GM21576 (cell line): ENCODE measurements at regions not wholly inside any gene's neighbourhood (a gene's known extent, or its start where the extent isn't known, plus 50 kb on each side); places are given as distances from the start of the nearest gene placed in this dataset.

ENCODE experiments used
- ATAC-seq: cut with Tn5 transposase; IDR thresholded peaks from one replicate; pipeline ENCODE4 v1.9.1; 2021; ENCODE audit warnings: mild to moderate bottlenecking, moderate library complexity; ENCODE audit not compliant: unreplicated experiment

DNA sequence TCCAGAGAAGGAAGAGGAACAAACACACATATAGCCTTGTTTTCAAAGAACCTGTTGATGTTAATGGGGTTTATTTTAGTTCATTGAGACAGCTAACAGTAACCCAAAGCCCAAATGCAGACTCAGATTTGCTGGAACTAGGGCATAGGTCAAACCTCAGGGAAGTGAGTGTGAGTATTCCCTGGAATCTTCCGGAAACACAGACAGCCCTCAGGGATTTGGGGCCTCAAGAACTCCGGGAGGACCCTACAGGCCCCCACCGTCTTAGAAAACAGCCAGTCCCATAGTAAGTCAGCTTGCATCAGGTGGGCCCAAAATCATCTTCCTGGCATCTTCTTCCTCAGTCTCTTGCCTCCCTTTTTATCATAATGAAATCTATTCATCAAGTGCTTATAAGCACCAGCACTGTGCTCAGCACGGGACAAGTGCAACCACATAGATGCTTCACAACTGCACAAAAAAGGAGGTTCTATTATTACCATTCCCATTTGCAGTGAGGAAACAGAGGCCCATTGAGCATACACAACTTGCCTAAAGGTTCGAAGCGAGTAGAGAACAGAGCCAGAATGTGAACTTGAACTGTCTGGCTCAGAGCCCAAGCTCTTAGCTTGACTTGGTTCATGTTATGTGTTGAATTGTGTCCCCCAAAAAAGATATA lies 50.2 kb upstream of the BCL11A start:
- ATAC-seq, result no peak

DNA sequence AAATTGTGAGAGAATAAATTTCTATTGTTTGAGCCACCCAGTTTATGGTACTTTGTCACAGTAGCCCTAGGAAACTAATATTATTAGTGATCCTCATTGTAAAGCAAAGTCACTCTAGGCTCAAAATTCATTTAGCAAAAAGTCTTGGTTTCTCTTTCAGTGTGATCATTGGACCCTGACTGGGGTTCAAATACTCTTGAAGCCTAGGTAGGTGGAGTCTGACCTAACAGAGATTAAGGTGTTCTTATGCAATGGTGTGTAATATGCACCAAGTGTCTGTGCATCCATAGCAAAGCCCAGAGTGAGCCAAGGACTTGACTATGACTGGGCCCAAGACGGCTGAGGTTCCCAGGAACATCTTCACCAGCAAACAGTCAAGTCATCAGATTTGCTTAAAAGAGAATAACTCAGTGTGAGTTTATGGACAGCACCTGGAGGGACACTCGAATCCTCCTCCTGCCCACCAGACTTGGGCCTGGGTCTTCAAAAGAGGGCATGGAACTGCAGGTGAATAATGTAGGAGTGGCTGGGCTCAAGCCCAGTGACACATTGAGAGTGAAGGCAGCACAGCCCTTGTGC lies 51.1 kb upstream of the BCL11A start:
- no peak for ATAC-seq

DNA sequence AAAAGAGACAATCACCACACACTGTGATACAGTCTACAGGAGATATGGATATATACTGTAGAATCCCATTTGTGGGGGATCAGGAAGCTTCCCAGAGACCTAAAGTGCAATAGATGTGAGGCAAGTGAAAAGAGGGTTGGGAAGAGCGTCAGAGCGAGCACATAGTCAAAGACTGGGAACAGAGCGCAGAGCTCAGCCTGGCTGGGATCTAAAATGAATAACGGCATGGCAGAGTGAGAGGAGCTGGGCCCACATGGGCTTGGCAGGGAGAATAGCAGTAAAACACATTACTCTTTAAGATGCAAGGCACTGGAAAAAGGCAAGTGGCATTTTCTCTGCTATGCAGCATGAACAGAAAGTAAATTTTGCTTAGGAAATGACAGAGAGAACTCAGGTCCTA lies 52.4 kb upstream of the BCL11A start:
- ATAC-seq, result no peak

DNA sequence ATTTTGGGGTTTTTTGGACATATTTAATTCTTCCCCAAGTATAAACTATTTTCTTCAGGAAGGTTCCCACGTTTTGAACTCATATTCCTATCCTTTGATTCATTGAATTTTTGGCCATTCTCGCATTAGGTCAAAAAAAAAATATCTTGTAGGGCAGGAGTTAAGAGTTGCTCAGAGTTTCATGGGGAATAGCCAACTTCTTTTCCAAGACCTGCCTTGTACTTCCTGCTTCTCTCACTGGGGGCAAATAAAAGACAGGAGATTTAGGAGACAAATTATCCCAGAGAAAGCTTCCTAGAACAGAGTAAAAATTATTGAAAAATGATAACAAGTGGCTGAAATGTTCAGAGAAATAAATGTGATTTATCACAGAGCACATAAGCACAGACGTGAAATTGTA lies 55.2 kb upstream of the BCL11A start:
- ATAC-seq, result no peak

DNA sequence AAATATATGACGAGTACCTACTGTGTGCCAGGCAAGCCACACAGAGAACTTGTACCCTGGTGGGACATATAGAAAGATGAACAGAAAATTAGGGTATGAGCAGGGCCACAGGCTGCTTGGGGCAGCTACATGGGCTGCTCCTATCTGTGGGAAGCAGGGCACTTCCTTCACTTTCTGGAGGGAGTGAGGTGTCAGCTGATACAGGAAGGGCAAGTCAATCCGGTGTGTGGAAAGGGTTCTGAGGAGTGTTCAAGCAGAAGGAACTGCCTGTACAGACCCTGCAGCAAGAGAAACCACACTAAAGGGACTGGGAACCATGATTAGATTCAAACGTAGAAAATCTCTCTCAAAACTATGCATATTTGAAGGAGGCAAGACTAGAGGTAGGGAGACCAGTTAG lies 58.6 kb upstream of the BCL11A start:
- no peak for ATAC-seq

DNA sequence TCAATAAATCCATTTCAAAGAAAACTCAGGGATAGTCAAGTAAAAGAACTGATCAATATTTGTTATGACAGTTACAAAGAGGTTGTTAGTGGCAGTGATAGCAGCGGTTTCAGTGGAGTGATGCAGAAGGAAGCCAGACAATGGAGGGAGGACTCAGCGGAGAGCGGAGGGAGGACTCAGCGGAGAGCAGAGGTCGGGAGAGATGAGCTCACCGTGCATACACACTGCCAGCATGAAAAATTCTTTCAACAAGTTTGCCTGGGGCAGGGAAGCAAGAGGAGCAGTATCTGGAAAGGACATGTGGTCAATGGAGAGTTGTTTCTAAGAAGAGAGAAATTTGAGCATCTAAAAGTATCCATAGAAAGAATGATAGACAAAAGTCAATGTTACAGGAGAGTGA lies 60.9 kb upstream of the BCL11A start:
- no peak for ATAC-seq

DNA sequence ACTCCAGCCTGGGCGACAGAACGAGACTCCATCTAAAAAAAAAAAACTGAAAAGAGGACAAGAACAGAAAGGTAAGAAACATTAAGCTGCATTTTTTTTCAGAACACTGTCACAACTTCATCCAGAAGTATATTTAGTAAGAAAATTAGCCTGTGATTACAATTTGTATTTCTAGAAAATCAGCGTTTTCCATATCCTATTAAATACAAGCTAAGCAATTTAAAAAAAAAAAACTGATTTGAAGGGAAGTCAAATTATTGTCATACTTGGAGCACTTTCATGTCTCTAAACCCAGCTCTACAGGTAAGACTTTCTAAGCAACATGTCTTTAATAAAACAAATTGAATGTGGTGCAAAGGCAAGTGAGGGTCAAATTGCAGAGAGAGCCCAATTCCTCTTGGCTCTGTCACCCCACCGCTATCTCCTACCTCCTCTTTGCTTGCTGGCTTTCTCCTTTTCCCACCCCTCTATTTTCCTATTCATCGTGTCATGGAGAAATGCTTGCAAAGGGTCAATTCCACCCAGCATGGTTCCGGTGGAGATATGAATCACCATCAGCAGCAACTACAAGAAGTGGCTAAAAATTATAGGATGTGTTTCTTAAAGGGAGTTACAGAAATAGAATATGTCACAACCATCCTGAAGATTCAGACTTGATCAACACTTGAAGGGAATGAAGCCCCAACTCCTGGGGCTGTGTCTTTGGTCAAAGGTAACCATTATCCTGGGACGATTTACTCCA lies 68.4 kb upstream of the BCL11A start:
- ATAC-seq, result no peak

DNA sequence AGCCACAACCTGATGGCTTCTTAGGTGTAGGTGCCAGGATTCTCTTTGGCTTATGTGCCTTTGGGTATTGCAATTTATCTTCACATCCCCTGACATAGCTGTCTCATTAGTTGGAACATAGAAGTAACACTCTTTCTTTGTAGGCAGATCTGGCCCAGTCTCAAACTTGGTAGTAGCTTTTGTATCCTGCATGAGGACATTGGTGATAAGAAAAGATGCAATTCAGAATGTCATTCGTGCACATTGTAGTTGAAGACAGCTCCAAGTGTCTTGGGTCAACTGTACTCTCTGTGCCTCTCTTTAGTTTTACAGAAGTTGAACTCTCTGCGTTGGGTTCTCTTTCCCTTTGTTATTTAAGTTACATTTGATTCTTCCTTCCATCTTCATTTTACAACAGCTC lies 69.6 kb upstream of the BCL11A start:
- ATAC-seq, result no peak

DNA sequence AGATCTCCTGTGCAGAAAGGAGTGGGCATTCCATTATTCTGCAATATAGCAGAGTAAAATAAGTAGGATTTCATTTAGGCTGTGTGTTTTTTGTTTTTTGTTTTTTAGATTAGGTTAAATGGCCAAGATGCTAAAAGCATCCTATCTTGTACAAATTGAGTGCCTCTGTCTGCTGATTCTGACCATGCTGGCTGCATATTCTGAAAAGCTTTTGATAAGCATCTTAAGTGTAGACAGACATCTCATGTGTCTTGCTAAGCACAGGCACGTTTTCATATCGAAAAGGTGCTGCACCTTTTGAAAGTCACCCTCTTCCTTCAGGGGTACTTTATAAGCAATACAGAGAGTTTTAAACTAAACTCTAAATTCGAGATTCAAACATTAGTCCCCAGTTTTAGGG lies 74.0 kb upstream of the BCL11A start:
- no peak for ATAC-seq

DNA sequence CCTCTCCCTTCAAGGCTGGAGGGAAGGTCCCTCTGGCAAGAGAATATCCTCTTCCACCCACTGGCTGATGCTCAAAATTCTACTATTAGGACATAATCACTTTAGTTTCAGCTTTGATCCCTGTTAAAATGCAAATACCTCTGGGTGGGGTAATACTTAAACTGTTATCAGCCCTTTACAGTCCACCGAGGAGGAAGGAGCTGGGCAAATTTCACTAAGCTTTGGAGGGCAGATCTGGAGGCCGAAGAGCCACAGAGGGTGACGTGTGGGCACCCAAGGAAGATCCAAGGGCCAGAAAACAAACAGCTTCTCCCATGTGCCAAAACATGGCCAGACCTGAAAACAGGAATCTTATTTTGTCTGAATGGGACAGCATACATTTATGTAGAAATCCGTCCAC lies 74.6 kb upstream of the BCL11A start:
- ATAC-seq, result no peak

DNA sequence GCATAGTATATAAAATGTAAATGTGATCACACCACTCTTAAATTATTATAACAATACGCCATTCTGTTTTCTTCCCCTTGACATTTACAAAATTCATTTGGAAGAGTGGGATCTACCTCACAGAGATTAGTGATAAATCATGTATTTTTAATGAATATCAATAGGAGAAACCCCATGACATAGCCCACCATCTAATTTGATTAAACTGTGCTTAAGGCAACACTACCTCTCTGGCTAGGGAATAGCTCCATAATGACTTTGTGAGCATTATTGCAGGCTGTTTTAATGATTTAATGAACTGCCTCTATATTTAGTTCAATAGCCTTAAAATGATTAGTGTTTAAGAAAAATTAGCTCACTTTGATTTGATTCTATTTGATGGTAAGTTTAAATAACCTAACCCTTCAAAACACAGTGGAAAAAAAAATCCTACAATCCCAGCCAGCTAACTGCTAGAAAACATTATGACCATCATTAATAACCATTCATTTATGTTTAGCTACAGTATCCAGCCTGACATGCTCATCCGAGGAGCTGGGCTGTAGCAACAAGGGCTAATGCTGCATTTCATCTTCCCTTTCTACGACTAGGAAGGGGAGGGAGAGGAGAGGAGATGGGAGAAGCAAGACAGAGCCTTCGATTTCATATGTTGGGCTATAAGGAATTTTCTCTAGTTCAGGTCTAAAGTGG lies 75.3 kb upstream of the BCL11A start:
- no peak for ATAC-seq

DNA sequence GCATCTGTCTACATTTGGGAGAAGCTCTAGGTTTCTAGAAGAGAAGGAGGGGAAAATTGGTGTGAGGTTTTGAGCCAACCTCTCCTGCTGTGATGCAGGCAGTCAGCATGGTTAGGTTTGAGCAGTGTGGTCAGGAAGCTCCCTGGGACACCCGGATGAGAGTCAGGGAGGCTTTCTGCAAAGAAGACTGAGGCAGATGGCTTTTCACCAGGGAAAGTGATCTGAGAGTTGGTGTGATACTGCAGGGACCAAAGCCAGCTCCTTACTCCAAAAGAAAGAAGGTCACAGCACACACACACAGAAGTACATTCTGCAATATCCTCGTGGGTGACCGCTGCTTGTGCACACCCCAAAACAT lies 75.8 kb upstream of the BCL11A start:
- ATAC-seq, result no peak

DNA sequence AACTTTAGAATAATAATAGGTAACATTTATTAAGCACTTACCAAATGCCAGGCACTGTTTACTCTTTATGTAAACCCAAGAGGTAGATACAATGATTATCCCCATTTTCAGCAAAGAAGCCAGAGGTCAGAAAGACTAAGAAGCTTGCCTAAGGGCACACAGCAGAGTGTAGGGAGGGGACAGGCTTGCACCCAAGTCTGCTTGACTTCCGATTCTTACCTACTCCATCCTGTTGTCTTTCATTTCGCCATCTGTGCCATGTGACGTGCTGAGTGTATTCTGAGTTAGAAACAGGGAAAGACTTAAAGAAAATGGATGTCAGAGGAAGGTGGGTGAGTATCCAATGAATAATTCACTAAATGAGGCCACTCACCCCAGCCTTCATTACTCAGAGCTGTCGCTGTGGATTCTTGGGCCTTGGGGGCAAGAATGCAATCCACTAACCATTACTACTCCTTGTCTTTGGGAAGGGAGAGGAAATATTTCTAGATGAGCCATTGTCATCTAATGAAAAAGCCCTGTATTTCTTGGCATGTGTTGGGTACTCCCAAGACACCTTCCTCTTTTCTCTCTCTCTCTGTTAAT lies 76.4 kb upstream of the BCL11A start:
- no peak for ATAC-seq

DNA sequence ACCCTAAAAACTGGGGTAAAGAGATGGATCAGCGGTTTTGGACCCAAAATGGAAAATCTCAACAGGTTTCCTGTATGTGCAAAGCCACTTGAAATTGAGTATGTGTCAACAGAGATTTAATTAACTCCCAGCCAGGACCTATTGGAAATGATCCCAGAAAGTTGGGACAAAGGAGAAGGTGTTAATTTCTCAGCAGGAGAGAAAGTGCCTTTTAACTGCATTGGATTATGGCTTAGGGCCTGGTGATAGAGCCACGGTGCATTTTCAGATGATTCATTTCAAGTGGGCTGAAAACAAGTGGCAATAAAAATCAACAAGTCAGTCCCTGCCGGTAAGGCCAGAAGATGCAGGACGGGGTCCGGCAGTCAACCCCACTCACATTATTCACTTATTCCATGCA lies 80.2 kb upstream of the BCL11A start:
- no peak for ATAC-seq

DNA sequence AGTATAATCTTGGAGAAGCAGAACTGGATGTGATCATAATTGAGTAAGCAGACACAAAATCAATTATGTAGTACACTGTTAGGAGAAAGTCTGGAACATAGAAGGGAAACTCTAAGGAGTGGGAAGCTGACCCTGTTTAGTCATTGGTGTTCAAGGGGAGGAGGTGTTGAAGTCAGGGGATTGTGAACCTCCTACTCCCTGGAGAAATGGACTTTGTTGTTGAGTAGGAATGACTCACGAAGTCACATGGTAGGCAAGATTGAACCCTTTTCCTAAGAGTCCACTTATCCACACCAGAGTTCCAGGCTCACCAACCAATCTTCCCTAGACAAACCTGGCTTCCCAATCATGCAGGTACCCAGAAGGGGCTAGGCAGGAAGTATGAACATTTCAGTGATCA lies 81.0 kb upstream of the BCL11A start:
- ATAC-seq, result no peak

DNA sequence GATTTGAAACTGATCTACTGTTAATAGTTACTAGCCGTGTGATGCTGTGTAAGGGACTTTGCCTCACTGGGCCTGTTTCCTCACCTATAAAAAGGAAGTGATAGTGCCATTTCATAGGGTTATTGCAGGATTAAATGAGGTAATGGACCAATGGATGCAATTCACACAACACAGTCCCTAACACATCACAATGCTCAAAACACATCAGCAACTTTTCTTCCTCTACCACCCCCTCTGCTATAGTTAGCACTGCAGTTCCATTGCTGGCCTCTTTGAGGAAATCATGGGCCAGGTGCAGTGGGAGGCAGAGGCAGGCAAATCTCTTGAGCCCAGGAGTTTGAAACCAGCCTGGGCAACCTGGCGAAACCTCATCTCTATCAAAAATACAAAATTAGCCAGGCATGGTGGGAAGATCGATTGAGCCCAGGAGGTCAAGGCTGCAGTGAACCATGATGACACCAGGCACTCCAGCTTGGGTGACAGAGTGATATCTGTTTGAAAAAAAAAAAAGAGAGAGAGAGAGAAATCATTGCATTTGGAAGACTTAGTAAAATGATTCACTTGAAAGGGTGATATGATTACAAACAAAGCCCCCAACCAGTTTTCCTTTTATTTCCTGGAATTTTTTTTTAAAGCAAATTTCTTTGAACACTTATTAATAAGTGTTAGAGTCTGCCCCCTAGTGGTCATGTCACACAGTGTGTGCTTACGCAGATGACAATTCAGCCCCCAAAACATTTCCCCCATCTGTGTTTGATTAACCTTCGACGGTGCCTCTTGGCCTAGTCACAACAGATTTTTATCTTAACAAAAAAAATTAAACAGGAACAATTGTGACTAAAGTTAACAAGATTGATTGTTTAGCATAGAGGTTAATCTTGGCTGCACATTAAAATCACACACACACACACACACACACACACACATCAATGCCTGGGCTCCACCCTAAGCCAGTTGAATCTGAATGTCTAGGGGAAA lies 88.6 kb upstream of the BCL11A start:
- ATAC-seq, result no peak

DNA sequence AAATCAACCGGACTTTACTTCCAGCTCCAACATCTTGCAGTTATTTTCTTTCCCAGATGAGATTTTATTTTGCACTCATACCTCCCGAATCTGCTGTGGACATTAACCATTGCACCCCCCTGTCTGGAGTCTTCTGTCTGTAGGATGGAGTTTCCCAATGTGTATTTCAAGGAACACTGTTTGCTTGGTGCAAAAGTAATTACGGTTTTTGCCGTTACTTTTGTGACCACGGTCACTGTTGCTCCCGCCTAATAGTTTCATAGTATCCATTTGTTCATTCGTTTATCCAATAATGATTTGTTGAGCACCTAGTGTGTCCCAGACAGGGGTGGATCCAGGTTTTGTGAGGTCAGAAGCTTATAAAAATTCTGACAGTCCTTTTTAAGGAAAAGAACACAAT lies 90.3 kb upstream of the BCL11A start:
- ATAC-seq, result no peak

DNA sequence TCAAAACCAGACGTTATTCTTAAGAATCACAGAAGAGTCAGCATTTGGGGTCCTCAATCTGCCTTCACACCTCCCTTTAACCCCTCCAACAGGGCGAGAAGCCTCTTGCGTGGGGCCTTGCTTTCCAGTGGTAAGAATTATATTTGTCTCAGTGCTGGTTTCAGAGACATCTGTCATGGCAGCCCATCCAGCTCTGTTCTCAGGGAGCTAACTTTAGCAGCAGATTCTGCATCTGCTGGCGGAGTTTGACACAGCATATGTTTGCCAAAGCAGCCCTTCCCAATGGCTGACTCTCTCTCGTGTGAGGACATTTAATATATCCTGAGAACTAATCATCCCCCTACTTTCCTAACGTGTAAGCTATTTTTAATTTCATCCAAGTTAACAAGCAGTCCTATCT lies 91.5 kb upstream of the BCL11A start:
- ATAC-seq, result no peak

DNA sequence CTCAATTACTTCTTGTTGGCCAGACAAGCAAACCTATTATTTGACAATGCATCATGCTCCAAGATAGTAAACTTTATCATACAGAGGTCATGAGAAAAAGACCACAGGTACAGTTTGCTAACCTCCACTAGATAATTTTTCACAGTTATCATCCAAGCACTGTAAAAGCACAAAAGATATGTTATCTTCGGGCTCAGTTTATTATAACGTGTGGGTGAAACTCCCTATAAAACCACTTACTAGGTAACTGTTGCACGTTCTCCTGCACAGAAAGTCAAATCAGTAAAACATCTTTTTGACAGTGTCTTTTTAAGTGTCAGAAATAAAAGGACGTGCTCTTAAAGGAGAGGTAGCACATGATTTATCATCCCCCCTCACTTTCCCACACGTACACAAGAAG lies 94.7 kb upstream of the BCL11A start:
- no peak for ATAC-seq

DNA sequence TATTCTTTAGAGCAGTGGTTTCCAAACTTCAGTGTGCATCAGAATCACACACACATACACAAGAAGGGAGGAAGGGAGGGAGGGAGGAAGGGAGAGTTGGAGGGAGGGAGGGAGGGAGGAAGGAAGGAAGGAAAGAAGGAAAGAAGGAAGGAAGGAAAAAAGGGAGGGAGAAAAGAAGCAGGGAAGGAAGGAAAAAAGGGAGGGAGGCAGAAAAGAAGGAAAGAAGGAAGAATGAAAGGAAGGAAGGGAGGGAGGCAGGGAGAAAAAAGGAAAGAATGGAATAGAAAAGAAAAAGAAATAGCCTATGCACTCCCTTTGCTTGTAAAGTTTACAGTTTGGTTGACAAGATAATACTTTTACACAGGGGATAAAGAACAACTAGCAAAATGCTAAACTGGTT lies 96.3 kb upstream of the BCL11A start:
- no peak for ATAC-seq
